Lower leg skin (tissue), 3 donors: ENCODE measurements at regions not wholly inside any gene's neighbourhood (a gene's known extent, or its start where the extent isn't known, plus 50 kb on each side); places are given as distances from the start of the nearest gene placed in this dataset.

ENCODE experiments used
- CTCF ChIP-seq, 3 donors: fragments of 450-650 bp; IDR thresholded peaks; one replicate each; pipeline ENCODE4 v1.5.1; 2016; ENCODE audit warnings: antibody characterized with exemption in 3 of 3, mild to moderate bottlenecking in 3 of 3, moderate library complexity in 2 of 3
- POLR2A ChIP-seq, 2 donors: fragments of 450-650 bp; IDR thresholded peaks; one replicate each; pipeline ENCODE4 v1.6.1; 2016 to 2017; ENCODE audit warnings: antibody characterized with exemption in 2 of 2, mild to moderate bottlenecking in 1 of 2, moderate library complexity in 1 of 2

DNA sequence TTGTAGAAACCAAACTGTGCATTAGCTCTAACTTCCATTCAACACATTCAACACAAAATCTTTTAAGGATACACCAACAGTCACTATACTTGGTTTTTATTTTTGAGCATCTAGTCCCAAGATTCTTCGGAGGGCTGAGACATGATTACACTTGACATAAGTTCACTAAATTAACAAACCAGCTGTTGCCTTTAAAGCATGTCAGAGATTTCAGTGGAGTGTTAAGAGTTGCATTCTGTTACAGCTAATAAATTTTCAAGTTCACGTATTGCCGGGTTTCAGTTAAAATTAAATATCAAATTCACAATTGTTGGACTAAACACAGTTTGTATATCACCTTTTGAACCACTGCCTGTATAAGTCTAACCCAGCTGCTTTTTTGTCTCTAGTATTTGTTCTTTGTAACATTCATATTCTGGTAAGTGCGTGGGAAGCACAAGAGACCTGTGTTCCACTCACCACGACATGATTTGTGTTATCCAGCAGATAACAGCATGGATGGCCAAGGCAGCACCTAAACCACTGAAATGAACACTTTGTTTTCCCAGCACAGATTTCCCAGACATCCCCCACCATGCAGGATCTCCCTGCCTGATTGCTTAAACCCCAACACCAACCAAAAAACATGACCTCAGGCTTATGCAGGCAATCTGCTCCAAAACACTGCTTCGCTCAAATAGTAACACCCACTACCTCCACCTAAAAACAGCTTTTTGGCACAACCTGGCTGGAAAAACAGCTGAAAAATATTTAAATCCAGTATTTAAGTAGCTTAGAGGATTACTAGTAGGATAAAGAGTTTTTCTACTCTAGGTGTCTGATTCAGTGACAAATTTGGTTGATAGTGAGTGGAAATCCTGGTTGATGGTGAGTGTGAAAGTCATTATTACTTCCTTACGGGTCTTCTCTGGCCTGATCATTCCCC is 286.5 kb upstream of the NT5E start:
- TF ChIP-seq CTCF (IDR thresholded peaks at IDR 0.05) (no peak), POLR2A (IDR thresholded peaks at IDR 0.05) (no peak)
